GM12878 (cell line): ENCODE measurements at regions not wholly inside any gene's neighbourhood (a gene's known extent, or its start where the extent isn't known, plus 50 kb on each side); places are given as distances from the start of the nearest gene placed in this dataset.

Experiments used
- ATAC-seq: fragments of 200-7000 bp; cut with Tn5 transposase; 3 replicates; pipeline ENCODE4 v1.9.1; 2020; ENCODE audit warnings: mild to moderate bottlenecking, moderate library complexity
- BruUV-seq: library from RNA; stranded (reverse); fragments of 400-500 nt; replicated peaks from 2 replicates; lab custom pipeline; 2021; lab: Mats Ljungman, UMichigan
- CTCF ChIA-PET: fragments of 300-600 bp; sonication (Branson Sonifier 250); formaldehyde crosslinking; extraction: SDS; loops from one replicate; lab custom pipeline; 2021; ENCODE audit warnings: inconsistent platforms; lab: Yijun Ruan, JAX
- POLR2A ChIA-PET: fragments of 350-600 bp; formaldehyde crosslinking; extraction: SDS; loops from one replicate; lab custom pipeline; 2021; ENCODE audit warnings: inconsistent platforms; lab: Charles Lee
- RAD21 ChIA-PET: fragments of 300-600 bp; sonication (Branson Sonifier 250); formaldehyde crosslinking; loops from one replicate; lab custom pipeline; 2023; ENCODE audit warnings: antibody characterized with exemption; ENCODE audit not compliant: unreplicated experiment; lab: Charles Lee
- SMC1A ChIA-PET: fragments of 300-600 bp; sonication (Branson Sonifier 250); formaldehyde crosslinking; loops from one replicate; lab custom pipeline; 2023; ENCODE audit not compliant: unreplicated experiment, uncharacterized antibody; lab: Charles Lee
- DNase-seq: peaks from one replicate; pipeline ENCODE4 v3.0.0-alpha.2; 2011; ENCODE audit warnings: low read depth, low spot score
- FAIRE-seq: peaks from 3 replicates; lab custom pipeline; 2011; peaks lifted over from hg19 to GRCh38; lab: Jason Lieb, UNC
- H2AFZ ChIP-seq: 2 replicates; pipeline ENCODE4 v1.6.0; 2011; ENCODE audit warnings: low read depth, low read length, control low read depth; ENCODE audit not compliant: control insufficient read depth
- H3K27ac ChIP-seq: 2 replicates; pipeline ENCODE4 v1.5.1; 2011; ENCODE audit warnings: control low read depth; ENCODE audit not compliant: control insufficient read depth, insufficient read depth
- H3K27me3 ChIP-seq, 2 experiments: replicated peaks in 1 of 2; 2 replicates each; pipeline versions ENCODE4 v1.6.0 to v1.6.1; 2011; ENCODE audit warnings: low read length in 1 of 2; ENCODE audit not compliant: control insufficient read depth in 2 of 2, insufficient read depth in 2 of 2
- H3K36me3 ChIP-seq, 2 experiments: 2 replicates each; pipeline ENCODE4 v1.5.1; 2011; ENCODE audit warnings: low read length in 1 of 2; ENCODE audit not compliant: control insufficient read depth in 2 of 2, insufficient read depth in 2 of 2
- H3K4me1 ChIP-seq: 2 replicates; pipeline ENCODE4 v1.6.1; 2011; ENCODE audit warnings: mild to moderate bottlenecking, low read length, moderate library complexity, mixed read lengths; ENCODE audit not compliant: control insufficient read depth, insufficient read depth
- H3K4me2 ChIP-seq: 2 replicates; pipeline ENCODE4 v1.6.0; 2011; ENCODE audit warnings: control low read depth; ENCODE audit not compliant: control insufficient read depth, insufficient read depth
- H3K4me3 ChIP-seq: fragments of 200-600 bp; sonication (generic); 2 replicates; pipeline ENCODE4 v1.5.1; 2016
- H3K79me2 ChIP-seq: 2 replicates; pipeline ENCODE4 v1.6.0; 2011; ENCODE audit warnings: low read length; ENCODE audit not compliant: control insufficient read depth, insufficient read depth
- H3K9ac ChIP-seq: 2 replicates; pipeline ENCODE4 v1.8.0; 2011; ENCODE audit warnings: low read length, control low read depth, mixed read lengths; ENCODE audit not compliant: control insufficient read depth, insufficient read depth
- H3K9me3 ChIP-seq: replicated peaks from 3 replicates; pipeline ENCODE4 v1.5.1; 2011; ENCODE audit warnings: mild to moderate bottlenecking, low read length; ENCODE audit not compliant: control insufficient read depth, insufficient read depth
- H4K20me1 ChIP-seq: 2 replicates; pipeline ENCODE4 v1.6.0; 2011; ENCODE audit not compliant: control insufficient read depth, insufficient read depth
- BCL3 ChIP-seq: IDR thresholded peaks from 2 replicates; pipeline ENCODE4 v1.6.1; 2011; ENCODE audit warnings: borderline replicate concordance, low read depth, mild to moderate bottlenecking, moderate library complexity, low read length; ENCODE audit not compliant: insufficient read depth, poor library complexity, severe bottlenecking
- BMI1 ChIP-seq: fragments of 450-650 bp; IDR thresholded peaks from 2 replicates; pipeline ENCODE4 v1.6.1; 2016; ENCODE audit warnings: mild to moderate bottlenecking, moderate library complexity, borderline replicate concordance
- CHD2 ChIP-seq: IDR thresholded peaks from 2 replicates; pipeline ENCODE4 v1.6.1; 2011; ENCODE audit warnings: low read depth, low read length, improper control_type of control experiment, borderline replicate concordance
- EZH2 ChIP-seq: IDR thresholded peaks from 2 replicates; pipeline ENCODE4 v1.6.1; 2012; ENCODE audit warnings: low read depth, mild to moderate bottlenecking, control low read depth, inconsistent platforms, low read length, borderline replicate concordance; ENCODE audit not compliant: control insufficient read depth
- HCFC1 ChIP-seq: fragments of 150-350 bp; IDR thresholded peaks from 2 replicates; pipeline ENCODE4 v1.6.1; 2014; ENCODE audit warnings: low read length
- HDAC2 ChIP-seq: fragments of 200-600 bp; sonication (generic); IDR thresholded peaks from 2 replicates; pipeline ENCODE4 v1.6.1; 2017
- IKZF1 ChIP-seq: fragments of 450-650 bp; conservative IDR thresholded peaks from 2 replicates; pipeline ENCODE4 v1.6.1; 2017; ENCODE audit warnings: antibody characterized with exemption, mild to moderate bottlenecking
- IKZF2 ChIP-seq, 2 experiments: fragments of 450-650 bp; IDR thresholded peaks; 2 replicates each; pipeline ENCODE4 v1.6.1; 2017; ENCODE audit warnings: mild to moderate bottlenecking in 2 of 2, moderate library complexity in 2 of 2
- LARP7 ChIP-seq: fragments of 450-650 bp; IDR thresholded peaks from 2 replicates; pipeline ENCODE4 v1.6.1; 2017; ENCODE audit warnings: mild to moderate bottlenecking
- MEF2B ChIP-seq: fragments of 450-650 bp; IDR thresholded peaks from 2 replicates; pipeline ENCODE4 v1.6.1; 2018; ENCODE audit warnings: mild to moderate bottlenecking, moderate library complexity; ENCODE audit not compliant: partially characterized antibody, poor library complexity, severe bottlenecking
- NR2C2 ChIP-seq: IDR thresholded peaks from 2 replicates; pipeline ENCODE4 v1.6.1; 2011; ENCODE audit warnings: borderline replicate concordance, low read depth; ENCODE audit not compliant: control insufficient read depth, insufficient read length
- POLR2AphosphoS2 ChIP-seq: IDR thresholded peaks from 2 replicates; pipeline ENCODE4 v1.6.1; 2011; ENCODE audit warnings: low read depth, mild to moderate bottlenecking, low read length, improper control_type of control experiment, moderate library complexity
- RAD51 ChIP-seq: fragments of 450-650 bp; IDR thresholded peaks from 2 replicates; pipeline ENCODE4 v1.6.1; 2016; ENCODE audit warnings: moderate library complexity, mild to moderate bottlenecking, inconsistent platforms
- RB1 ChIP-seq: fragments of 450-650 bp; formaldehyde crosslinking; IDR thresholded peaks from 2 replicates; pipeline ENCODE4 v1.6.1; 2017; ENCODE audit warnings: mild to moderate bottlenecking, borderline replicate concordance
- RELB ChIP-seq: fragments of 450-650 bp; IDR thresholded peaks from 2 replicates; pipeline ENCODE4 v1.6.1; 2017; ENCODE audit warnings: low read depth, mild to moderate bottlenecking, moderate library complexity
- RFX5 ChIP-seq: IDR thresholded peaks from 2 replicates; pipeline ENCODE4 v1.6.1; 2011; ENCODE audit warnings: low read depth, low read length, improper control_type of control experiment
- SKIL ChIP-seq: fragments of 450-650 bp; IDR thresholded peaks from 2 replicates; pipeline ENCODE4 v1.6.1; 2017; ENCODE audit warnings: mild to moderate bottlenecking, low read depth, inconsistent platforms; ENCODE audit not compliant: poor library complexity, severe bottlenecking
- ZBED1 ChIP-seq: IDR thresholded peaks from 2 replicates; pipeline ENCODE4 v1.6.1; 2016; ENCODE audit warnings: borderline replicate concordance
- ZNF384 ChIP-seq: IDR thresholded peaks from 2 replicates; pipeline ENCODE4 v1.6.1; 2012; ENCODE audit warnings: low read depth, mild to moderate bottlenecking, low read length, improper control_type of control experiment, borderline replicate concordance
- WGBS: methylation state at CpG from one replicate; pipeline ENCODE4 v1.1.6; 2016; ENCODE audit warnings: low lambda C conversion rate; ENCODE audit not compliant: insufficient replicate concordance, insufficient coverage; ENCODE audit errors: missing lambda C conversion rate; 5-methylcytosine and 5-hydroxymethylcytosine counted together
- in situ Hi-C: fragments of 300-500 bp; cut with MboI; formaldehyde crosslinking; loops from 9 replicates; pipeline ENCODE4 v1.14.3; 2018; ENCODE audit warnings: mixed read lengths
- intact Hi-C: fragments of 100-400 bp; cut with micrococcal nuclease; formaldehyde crosslinking; loops from one replicate; pipeline ENCODE4 v1.14.2; 2022; ENCODE audit not compliant: unreplicated experiment

- no peaks in the 10 kb centered on the region for H3K27me3 ChIP-seq
- WGBS, result 3% methylated on average over 2 of the region's 2 CpGs
- H3K27ac ChIP-seq, result no peak overlapping the region
- no peak overlapping the region for H3K4me2 ChIP-seq
- ChIA-PET RAD21 (no interaction called here), CTCF (no interaction called here), SMC1A (no interaction called here), POLR2A (no interaction called here)
- ATAC-seq (no peak), DNase-seq (no peak), FAIRE-seq (no peak)
- no peaks in the 10 kb centered on the region for H3K79me2 ChIP-seq
- intact Hi-C loops (no loop called here), in situ Hi-C loops (no loop called here)
- no peak overlapping the region for H2AFZ ChIP-seq
- no peaks in the 10 kb centered on the region for H4K20me1 ChIP-seq
- no peak for TF ChIP-seq ZBED1
- no peak for TF ChIP-seq SKIL
- no peak for TF ChIP-seq CHD2
- TF ChIP-seq MEF2B, result no peak
- TF ChIP-seq BCL3, result no peak
- no peak for TF ChIP-seq ZNF384
- no peak for TF ChIP-seq RB1
- no peak for TF ChIP-seq BMI1
- no peak for TF ChIP-seq EZH2
- no peak for TF ChIP-seq IKZF1
- no peak for TF ChIP-seq LARP7
- no peak for TF ChIP-seq NR2C2
- TF ChIP-seq POLR2AphosphoS2, result no peak
- TF ChIP-seq HCFC1, result no peak
- no peak for TF ChIP-seq RELB
- no peak for TF ChIP-seq IKZF2 (IDR thresholded peaks at IDR 0.05)
- no peak for TF ChIP-seq RFX5
- TF ChIP-seq HDAC2, result no peak
- no peak for TF ChIP-seq RAD51
- no peaks in the 10 kb centered on the region for H3K4me1 ChIP-seq
- H3K9ac ChIP-seq, result no peak overlapping the region
- no TSS peak for BruUV-seq
- no peaks in the 10 kb centered on the region for H3K36me3 ChIP-seq
- no peak overlapping the region for H3K4me3 ChIP-seq
- no peaks in the 10 kb centered on the region; the same call in 2 of the 3 replicates for H3K9me3 ChIP-seq
These were observed 465.4 kb downstream of the FSCB start for GRCh38 chr14:44041700-44042099.
